Fibroblast of lung (primary cell): ENCODE measurements at regions not wholly inside any gene's neighbourhood (a gene's known extent, or its start where the extent isn't known, plus 50 kb on each side); places are given as distances from the start of the nearest gene placed in this dataset.

Source experiments
- DNase-seq, 2 donors: peaks; one replicate each; pipeline versions ENCODE4 v3.0.0 to v3.0.0-alpha.2; 2010; ENCODE audit warnings: low read depth in 2 of 2
- H2AFZ ChIP-seq: 2 replicates; pipeline ENCODE4 v1.5.1; 2012; ENCODE audit warnings: low read length, control low read depth, inconsistent platforms
- H3K27ac ChIP-seq: 2 replicates; pipeline ENCODE4 v1.5.1; 2011; ENCODE audit warnings: low read length, control low read depth; ENCODE audit not compliant: insufficient read depth
- H3K27me3 ChIP-seq: 2 replicates; pipeline ENCODE4 v1.5.1; 2011; ENCODE audit warnings: mild to moderate bottlenecking, low read length; ENCODE audit not compliant: control insufficient read depth, insufficient read depth
- H3K36me3 ChIP-seq: 2 replicates; pipeline ENCODE4 v1.5.1; 2011; ENCODE audit warnings: low read length; ENCODE audit not compliant: control insufficient read depth, insufficient read depth
- H3K4me1 ChIP-seq: 2 replicates; pipeline ENCODE4 v1.5.1; 2011; ENCODE audit warnings: low read length; ENCODE audit not compliant: control insufficient read depth, insufficient read depth; ENCODE audit errors: extremely low read depth
- H3K4me2 ChIP-seq: 2 replicates; pipeline ENCODE4 v1.5.1; 2011; ENCODE audit warnings: low read length, control low read depth; ENCODE audit not compliant: insufficient read depth; ENCODE audit errors: extremely low read depth
- H3K4me3 ChIP-seq, 4 experiments: fragments of 200-600 bp in 1 of 4; sonication (generic) in 1 of 4; replicated peaks in 1 of 4; 2 replicates each; pipeline ENCODE4 v1.5.1; 2011 to 2016; ENCODE audit warnings: low read length in 4 of 4, low read depth in 3 of 4, mild to moderate bottlenecking in 3 of 4, control low read depth in 2 of 4, inconsistent platforms in 1 of 4, mixed read lengths in 1 of 4; ENCODE audit not compliant: insufficient read depth in 1 of 4; ENCODE audit errors: control extremely low read depth in 1 of 4
- H3K79me2 ChIP-seq: 2 replicates; pipeline ENCODE4 v1.5.1; 2012; ENCODE audit warnings: mild to moderate bottlenecking, low read length, inconsistent platforms; ENCODE audit not compliant: control insufficient read depth, insufficient read depth
- H3K9ac ChIP-seq: 2 replicates; pipeline ENCODE4 v1.5.1; 2011; ENCODE audit warnings: mild to moderate bottlenecking, low read length, control low read depth; ENCODE audit not compliant: insufficient read depth
- H3K9me3 ChIP-seq: 2 replicates; pipeline ENCODE4 v1.5.1; 2012; ENCODE audit warnings: low read depth, low read length; ENCODE audit not compliant: control insufficient read depth, insufficient read depth
- H4K20me1 ChIP-seq: 2 replicates; pipeline ENCODE4 v1.5.1; 2011; ENCODE audit warnings: low read length; ENCODE audit not compliant: control insufficient read depth, insufficient read depth; ENCODE audit errors: extremely low read depth
- CTCF ChIP-seq, 2 donors: IDR thresholded peaks in 1 of 2; conservative IDR thresholded peaks in 1 of 2; 1 replicate in 1 of 2; 2 replicates in 1 of 2; pipeline ENCODE4 v1.5.1; 2011 to 2012; ENCODE audit warnings: low read length in 2 of 2, control low read depth in 1 of 2, inconsistent platforms in 1 of 2, low read depth in 1 of 2, mild to moderate bottlenecking in 1 of 2
- EZH2 ChIP-seq: IDR thresholded peaks from 2 replicates; pipeline ENCODE4 v1.5.1; 2012; ENCODE audit warnings: low read length, control low read depth, mild to moderate bottlenecking; ENCODE audit errors: missing control alignments

- H2AFZ ChIP-seq, result no peak overlapping the region
- H3K4me2 ChIP-seq, result no peak overlapping the region
- no peak for TF ChIP-seq CTCF (conservative IDR thresholded peaks at IDR 0.05 in 1 of 2, IDR thresholded peaks at IDR 0.05 in 1 of 2; ENCODE audit: low read depth in 1 of 2, low read length in 2 of 2)
- no peaks in the 10 kb centered on the region for H3K79me2 ChIP-seq
- H3K9ac ChIP-seq, result no peak overlapping the region
- no peaks in the 10 kb centered on the region for H3K27me3 ChIP-seq
- no peaks in the 10 kb centered on the region for H4K20me1 ChIP-seq
- H3K27ac ChIP-seq, result no peak overlapping the region
- peak in 1 of 2 donors; percentile 15 for DNase-seq
- H3K4me3 ChIP-seq, result no peak overlapping the region
- no peaks in the 10 kb centered on the region for H3K9me3 ChIP-seq
- H3K36me3 ChIP-seq, result no peaks in the 10 kb centered on the region
- H3K4me1 ChIP-seq, result peaks cover 7% of the 10 kb centered on the region
Measured at GRCh38 chr15:66622591-66623022, 56.8 kb upstream of the LCTL start.

- no peak for TF ChIP-seq CTCF (conservative IDR thresholded peaks at IDR 0.05 in 1 of 2, IDR thresholded peaks at IDR 0.05 in 1 of 2; ENCODE audit: low read depth in 1 of 2, low read length in 2 of 2)
- no peak for TF ChIP-seq EZH2
- Histone ChIP-seq H3K27ac (no peak overlapping the region), H3K4me3 (no peak overlapping the region), H3K4me2 (no peak overlapping the region), H2AFZ (no peak overlapping the region), H3K27me3 (no peaks in the 10 kb centered on the region), H3K9me3 (no peaks in the 10 kb centered on the region), H3K36me3 (no peaks in the 10 kb centered on the region), H4K20me1 (no peaks in the 10 kb centered on the region), H3K4me1 (peaks cover 5% of the 10 kb centered on the region), H3K79me2 (no peaks in the 10 kb centered on the region), H3K9ac (no peak overlapping the region)
- no peak for DNase-seq
Measured at GRCh38 chr15:66623801-66624453, 58.1 kb upstream of the LCTL start.

GRCh38 chr15:66625531-66625930 lies 59.7 kb upstream of the LCTL start:
- Histone ChIP-seq H3K9ac (no peak overlapping the region), H3K4me1 (peaks cover 5% of the 10 kb centered on the region), H3K36me3 (no peaks in the 10 kb centered on the region), H3K4me3 (no peak overlapping the region), H3K9me3 (no peaks in the 10 kb centered on the region), H3K27me3 (no peaks in the 10 kb centered on the region), H3K27ac (no peak overlapping the region), H3K4me2 (no peak overlapping the region), H3K79me2 (no peaks in the 10 kb centered on the region), H4K20me1 (no peaks in the 10 kb centered on the region), H2AFZ (no peak overlapping the region)
- TF ChIP-seq CTCF (conservative IDR thresholded peaks at IDR 0.05 in 1 of 2, IDR thresholded peaks at IDR 0.05 in 1 of 2; ENCODE audit: low read depth in 1 of 2, low read length in 2 of 2) (no peak), EZH2 (no peak)
- DNase-seq, result no peak
